OCI-LY3 (cell line): ENCODE measurements at regions not wholly inside any gene's neighbourhood (a gene's known extent, or its start where the extent isn't known, plus 50 kb on each side); places are given as distances from the start of the nearest gene placed in this dataset.
"Not testable (repeated sequence)": the region's sequence is repeated elsewhere in the genome, so short reads cannot be mapped to it uniquely, and the experiment has no call there.

ENCODE experiments used
- H2AFZ ChIP-seq: fragments of 200-600, 300-600 bp; shearing (Covaris generic); 2 replicates; pipeline ENCODE4 v1.6.0; 2014; ENCODE audit warnings: antibody characterized with exemption, low read depth, low read length
- H3K27ac ChIP-seq: fragments of 200-600, 300-600 bp; sonication (generic); 2 replicates; pipeline ENCODE4 v1.5.1; 2014; ENCODE audit warnings: mild to moderate bottlenecking, low read length, moderate library complexity, mixed read lengths
- H3K27me3 ChIP-seq: fragments of 200-600, 300-600 bp; sonication (generic); 2 replicates; pipeline ENCODE4 v1.6.1; 2014; ENCODE audit warnings: low read depth, low read length, mixed read lengths
- H3K36me3 ChIP-seq: fragments of 200-600, 300-600 bp; sonication (generic); replicated peaks from 2 replicates; pipeline ENCODE3; 2014; ENCODE audit warnings: low read depth, low read length, mixed read lengths
- H3K4me1 ChIP-seq: fragments of 300-600, 200-600 bp; sonication (generic); 2 replicates; pipeline ENCODE4 v1.6.1; 2014; ENCODE audit warnings: low read length, mixed read lengths
- H3K4me2 ChIP-seq: fragments of 200-600, 300-600 bp; sonication (generic); 2 replicates; pipeline ENCODE4 v1.6.1; 2014; ENCODE audit warnings: low read length, mixed read lengths
- H3K4me3 ChIP-seq: fragments of 300-600, 200-600 bp; sonication (generic); 2 replicates; pipeline ENCODE4 v1.5.1; 2014; ENCODE audit warnings: antibody characterized with exemption, mild to moderate bottlenecking, low read length, moderate library complexity
- H3K79me2 ChIP-seq: fragments of 300-600, 200-600 bp; shearing (Covaris generic); 2 replicates; pipeline ENCODE4 v1.6.1; 2014; ENCODE audit warnings: mild to moderate bottlenecking, low read length, mixed read lengths
- H3K9ac ChIP-seq: fragments of 300-600, 200-600 bp; shearing (Covaris generic); 2 replicates; pipeline ENCODE4 v1.6.0; 2014; ENCODE audit warnings: mild to moderate bottlenecking, low read length, moderate library complexity
- H3K9me3 ChIP-seq: fragments of 200-600, 300-600 bp; shearing (Covaris generic); 2 replicates; pipeline ENCODE4 v1.6.1; 2014; ENCODE audit warnings: low read length, mixed read lengths; ENCODE audit not compliant: insufficient read depth
- H4K20me1 ChIP-seq: fragments of 200-600, 300-600 bp; sonication (generic); 2 replicates; pipeline ENCODE4 v1.6.1; 2016; ENCODE audit warnings: low read length, mixed read lengths; ENCODE audit not compliant: insufficient read depth
- CTCF ChIP-seq: fragments of 200-600, 300-600 bp; sonication (generic); IDR thresholded peaks from 2 replicates; pipeline ENCODE4 v1.5.1; 2014; ENCODE audit warnings: antibody characterized with exemption, low read length, low read depth
- EZH2phosphoT487 ChIP-seq: fragments of 200-600 bp; shearing (Covaris generic); IDR thresholded peaks from 2 replicates; pipeline ENCODE4 v1.6.1; 2018; ENCODE audit warnings: antibody characterized with exemption, mixed run types, low read depth

GRCh38 chr7:85686401-85687181 is 499.7 kb upstream of the SEMA3D start:
- TF ChIP-seq EZH2phosphoT487 = no peak
- H3K36me3 ChIP-seq = no peaks in the 10 kb centered on the region
- no peaks in the 10 kb centered on the region for H3K9me3 ChIP-seq
- H2AFZ ChIP-seq = no peak overlapping the region
- H3K9ac ChIP-seq = no peak overlapping the region
- no peaks in the 10 kb centered on the region for H4K20me1 ChIP-seq
- H3K4me1 ChIP-seq = no peaks in the 10 kb centered on the region
- H3K4me3 ChIP-seq = no peak overlapping the region
- H3K4me2 ChIP-seq = no peak overlapping the region
- H3K79me2 ChIP-seq = no peaks in the 10 kb centered on the region
- H3K27me3 ChIP-seq = no peaks in the 10 kb centered on the region
- H3K27ac ChIP-seq = no peak overlapping the region

- Histone ChIP-seq H3K27ac (no peak overlapping the region), H3K9ac (no peak overlapping the region), H3K4me3 (no peak overlapping the region), H3K79me2 (no peaks in the 10 kb centered on the region), H3K36me3 (no peaks in the 10 kb centered on the region), H3K9me3 (no peaks in the 10 kb centered on the region), H2AFZ (no peak overlapping the region), H3K27me3 (no peaks in the 10 kb centered on the region), H3K4me2 (no peak overlapping the region), H3K4me1 (no peaks in the 10 kb centered on the region), H4K20me1 (no peaks in the 10 kb centered on the region)
- no peak for TF ChIP-seq EZH2phosphoT487
- no peak for TF ChIP-seq CTCF
Measured at GRCh38 chr7:85685901-85686300, 499.0 kb upstream of the SEMA3D start.

- Histone ChIP-seq H3K79me2 (no peaks in the 10 kb centered on the region), H3K36me3 (no peaks in the 10 kb centered on the region), H3K27me3 (no peaks in the 10 kb centered on the region), H3K4me3 (no peak overlapping the region), H3K27ac (no peak overlapping the region), H4K20me1 (no peaks in the 10 kb centered on the region), H3K4me1 (no peaks in the 10 kb centered on the region), H3K4me2 (no peak overlapping the region), H3K9me3 (no peaks in the 10 kb centered on the region), H2AFZ (no peak overlapping the region), H3K9ac (no peak overlapping the region)
- TF ChIP-seq EZH2phosphoT487 = no peak
- no peak for TF ChIP-seq CTCF
Measured at GRCh38 chr7:85682833-85683620, 496.2 kb upstream of the SEMA3D start.

- Histone ChIP-seq H4K20me1 (no peaks in the 10 kb centered on the region), H3K9ac (no peak overlapping the region), H3K4me2 (no peak overlapping the region), H3K27ac (no peak overlapping the region), H3K27me3 (no peaks in the 10 kb centered on the region), H3K36me3 (no peaks in the 10 kb centered on the region), H3K79me2 (no peaks in the 10 kb centered on the region), H3K9me3 (no peaks in the 10 kb centered on the region), H2AFZ (no peak overlapping the region), H3K4me1 (no peaks in the 10 kb centered on the region), H3K4me3 (no peak overlapping the region)
- no peak for TF ChIP-seq CTCF
- TF ChIP-seq EZH2phosphoT487 = no peak
Measured at GRCh38 chr7:85681241-85681640, 494.4 kb upstream of the SEMA3D start.

- H3K4me2 ChIP-seq, H3K27me3 ChIP-seq: not testable (repeated sequence)
Measured at GRCh38 chr7:85675093-85675492, 488.2 kb upstream of the SEMA3D start.

More at GRCh38 chr7:85675093-85675492, 488.2 kb upstream of the SEMA3D start:
- H2AFZ ChIP-seq, H3K4me1 ChIP-seq, H3K9me3 ChIP-seq, H3K36me3 ChIP-seq, H3K79me2 ChIP-seq, H3K27ac ChIP-seq, H3K9ac ChIP-seq, H4K20me1 ChIP-seq, H3K4me3 ChIP-seq: not testable (repeated sequence)
